ENCODE measurements at regions not wholly inside any gene's neighbourhood (a gene's known extent, or its start where the extent isn't known, plus 50 kb on each side); places are given as distances from the start of the nearest gene placed in this dataset.

GRCh38 chr21:43323244-43324005, 103.5 kb downstream of the SIK1 start:
- H3K4me3 ChIP-seq, result no peak overlapping the region
- no peak for DNase-seq (ENCODE audit: low spot score)
- H3K27ac ChIP-seq, result no peak overlapping the region
- no peaks in the 10 kb centered on the region for H4K20me1 ChIP-seq (ENCODE audit: insufficient read depth, poor library complexity, severe bottlenecking)
- 90% methylated on average over 23 of the region's 23 CpGs for WGBS (ENCODE audit: low lambda C conversion rate, missing lambda C conversion rate)
- no peaks in the 10 kb centered on the region for H3K9me2 ChIP-seq (replicated peaks; ENCODE audit: insufficient read depth)
- no peak overlapping the region for H3K4me2 ChIP-seq
- H3K9me3 ChIP-seq (ENCODE audit: low read depth), result no peaks in the 10 kb centered on the region
- no peak overlapping the region for H2AFZ ChIP-seq
- no peaks in the 10 kb centered on the region for H3K79me2 ChIP-seq
- peaks cover 39% of the 10 kb centered on the region for H3K4me1 ChIP-seq (ENCODE audit: insufficient read depth)
- no peak for TF ChIP-seq EZH2 (IDR thresholded peaks at IDR 0.05; ENCODE audit: borderline replicate concordance)
- no peak for TF ChIP-seq CTCF (IDR thresholded peaks at IDR 0.05; ENCODE audit: poor library complexity)
- no peak for TF ChIP-seq EZH2phosphoT487 (IDR thresholded peaks at IDR 0.05; ENCODE audit: low read depth, severe bottlenecking, unreplicated experiment)
- no peaks in the 10 kb centered on the region for H3K36me3 ChIP-seq (replicated peaks; ENCODE audit: insufficient read depth, low read depth)
- no peaks in the 10 kb centered on the region for H3K27me3 ChIP-seq

DNA sequence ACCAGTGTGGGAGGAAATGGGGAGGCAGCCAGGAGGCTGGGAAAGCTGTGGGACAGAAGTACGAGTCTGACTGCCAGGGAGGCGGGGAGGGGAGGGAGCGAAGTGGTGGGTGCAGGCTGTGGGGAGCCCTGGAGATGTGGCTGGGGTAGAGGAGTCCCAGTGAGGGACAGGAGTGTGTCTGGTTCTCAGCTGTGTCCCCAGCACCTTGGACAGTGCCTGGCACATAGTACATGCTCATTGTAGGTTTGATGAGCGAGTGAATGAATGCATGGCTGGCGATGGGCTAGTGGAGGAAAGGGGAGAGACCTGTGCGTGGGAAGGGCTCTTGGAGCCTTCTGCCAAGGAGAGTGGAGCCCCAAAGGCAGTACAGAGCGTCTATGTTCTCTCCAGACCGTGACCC, 104.1 kb downstream of the SIK1 start:
- 94% methylated on average over 6 of the region's 8 CpGs for WGBS (ENCODE audit: low lambda C conversion rate, missing lambda C conversion rate)
- Histone ChIP-seq H3K79me2 (no peaks in the 10 kb centered on the region), H4K20me1 (ENCODE audit: insufficient read depth, poor library complexity, severe bottlenecking) (no peaks in the 10 kb centered on the region), H3K27me3 (no peaks in the 10 kb centered on the region), H2AFZ (no peak overlapping the region), H3K4me1 (ENCODE audit: insufficient read depth) (peaks cover 39% of the 10 kb centered on the region), H3K4me2 (no peak overlapping the region), H3K27ac (no peak overlapping the region), H3K36me3 (replicated peaks; ENCODE audit: insufficient read depth, low read depth) (no peaks in the 10 kb centered on the region), H3K4me3 (no peak overlapping the region), H3K9me2 (replicated peaks; ENCODE audit: insufficient read depth) (no peaks in the 10 kb centered on the region), H3K9me3 (ENCODE audit: low read depth) (no peaks in the 10 kb centered on the region)
- TF ChIP-seq CTCF (IDR thresholded peaks at IDR 0.05; ENCODE audit: poor library complexity) (no peak), EZH2 (IDR thresholded peaks at IDR 0.05; ENCODE audit: borderline replicate concordance) (no peak), EZH2phosphoT487 (IDR thresholded peaks at IDR 0.05; ENCODE audit: low read depth, severe bottlenecking, unreplicated experiment) (no peak)
- no peak for DNase-seq (ENCODE audit: low spot score)

DNA sequence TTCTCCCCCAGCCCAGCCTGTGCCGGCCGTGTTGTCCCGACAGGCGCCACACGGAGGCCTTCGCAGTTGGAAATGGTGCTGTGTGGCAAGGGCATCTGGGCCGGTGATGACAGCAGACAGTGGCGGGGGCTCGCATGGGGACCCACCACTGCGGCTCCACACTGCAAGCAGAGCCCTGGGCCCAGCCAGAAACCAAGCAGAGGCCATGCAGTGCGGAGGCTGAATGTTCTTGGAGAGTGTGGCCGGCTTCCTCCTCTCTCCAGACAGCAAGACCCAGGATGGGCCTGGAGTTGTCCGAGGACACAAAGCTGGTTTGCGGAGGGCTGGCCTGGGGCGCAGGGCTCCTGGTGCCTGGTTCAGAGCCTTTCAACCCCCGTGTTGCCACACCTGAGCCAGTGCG, 104.6 kb downstream of the SIK1 start:
- no peak overlapping the region for H2AFZ ChIP-seq
- H3K4me2 ChIP-seq, result no peak overlapping the region
- no peak for DNase-seq (ENCODE audit: low spot score)
- peaks cover 39% of the 10 kb centered on the region for H3K4me1 ChIP-seq (ENCODE audit: insufficient read depth)
- no peaks in the 10 kb centered on the region for H3K36me3 ChIP-seq (replicated peaks; ENCODE audit: insufficient read depth, low read depth)
- 98% methylated on average over 17 of the region's 17 CpGs for WGBS (ENCODE audit: low lambda C conversion rate, missing lambda C conversion rate)
- H3K4me3 ChIP-seq, result no peak overlapping the region
- no peaks in the 10 kb centered on the region for H3K9me2 ChIP-seq (replicated peaks; ENCODE audit: insufficient read depth)
- H3K27me3 ChIP-seq, result no peaks in the 10 kb centered on the region
- no peak for TF ChIP-seq EZH2 (IDR thresholded peaks at IDR 0.05; ENCODE audit: borderline replicate concordance)
- no peak for TF ChIP-seq EZH2phosphoT487 (IDR thresholded peaks at IDR 0.05; ENCODE audit: low read depth, severe bottlenecking, unreplicated experiment)
- TF ChIP-seq CTCF (IDR thresholded peaks at IDR 0.05; ENCODE audit: poor library complexity), result no peak
- no peak overlapping the region for H3K27ac ChIP-seq
- H3K79me2 ChIP-seq, result no peaks in the 10 kb centered on the region
- no peaks in the 10 kb centered on the region for H3K9me3 ChIP-seq (ENCODE audit: low read depth)
- no peaks in the 10 kb centered on the region for H4K20me1 ChIP-seq (ENCODE audit: insufficient read depth, poor library complexity, severe bottlenecking)
